Thyroid gland (tissue), 4 donors: ENCODE measurements at regions not wholly inside any gene's neighbourhood (a gene's known extent, or its start where the extent isn't known, plus 50 kb on each side); places are given as distances from the start of the nearest gene placed in this dataset.
"Not testable (repeated sequence)": the region's sequence is repeated elsewhere in the genome, so short reads cannot be mapped to it uniquely, and the experiment has no call there.

Experiments
- DNase-seq, 2 donors: peaks; one replicate each; pipeline ENCODE4 v3.0.0-alpha.2; 2019
- H3K27ac ChIP-seq, 3 donors: fragments of 200-600 bp; sonication (generic); 1 replicate in 2 of 3; 2 replicates in 1 of 3; pipeline ENCODE4 v1.5.1; 2016 to 2019; ENCODE audit warnings: mild to moderate bottlenecking in 1 of 3, moderate library complexity in 1 of 3
- H3K27me3 ChIP-seq: fragments of 200-600 bp; sonication (generic); one replicate; pipeline ENCODE4 v1.5.1; 2019
- H3K36me3 ChIP-seq, 2 donors: fragments of 200-600 bp; sonication (generic); one replicate each; pipeline ENCODE4 v1.5.1; 2016 to 2019
- H3K4me1 ChIP-seq, 2 donors: fragments of 200-600 bp; sonication (generic); one replicate each; pipeline ENCODE4 v1.5.1; 2017 to 2019
- H3K4me3 ChIP-seq, 3 donors: fragments of 200-600 bp; sonication (generic); replicated peaks in 1 of 3; 1 replicate in 2 of 3; 2 replicates in 1 of 3; pipeline ENCODE4 v1.5.1; 2016; ENCODE audit warnings: mild to moderate bottlenecking in 1 of 3
- H3K9me3 ChIP-seq: fragments of 200-600 bp; sonication (generic); one replicate; pipeline ENCODE4 v1.5.1; 2017
- CTCF ChIP-seq, 6 experiments: fragments of 200-600 bp in 3 of 6; fragments of 450-650 bp in 3 of 6; sonication (generic) in 3 of 6; IDR thresholded peaks; one replicate each; pipeline ENCODE4 v1.5.1; 2016 to 2019; ENCODE audit warnings: antibody characterized with exemption in 6 of 6, mild to moderate bottlenecking in 2 of 6, inconsistent platforms in 1 of 6, moderate library complexity in 1 of 6
- POLR2A ChIP-seq, 2 donors: fragments of 450-650 bp; IDR thresholded peaks; one replicate each; pipeline ENCODE4 v1.6.1; 2017; ENCODE audit warnings: antibody characterized with exemption in 2 of 2, mild to moderate bottlenecking in 2 of 2, moderate library complexity in 1 of 2
- WGBS, 2 donors: methylation state at CpG; one replicate each; pipeline ENCODE4 v1.1.5; 2017; 5-methylcytosine and 5-hydroxymethylcytosine counted together
- intact Hi-C: fragments of 100-400 bp; cut with DNase I; formaldehyde crosslinking; loops from one replicate; pipeline ENCODE4 v1.15.1; 2023

GRCh38 chr11:45390407-45390806 is 104.3 kb upstream of the SYT13 start:
- no peaks in the 10 kb centered on the region for H3K36me3 ChIP-seq
- H3K4me3 ChIP-seq = no peak overlapping the region
- intact Hi-C loops = no loop called here
- H3K4me1 ChIP-seq = no peaks in the 10 kb centered on the region
- no peak for DNase-seq
- no peak for TF ChIP-seq CTCF (IDR thresholded peaks at IDR 0.05)
- no peak for TF ChIP-seq POLR2A (IDR thresholded peaks at IDR 0.05)
- no peaks in the 10 kb centered on the region for H3K9me3 ChIP-seq
- WGBS, 2 donors = 87 to 92% methylated on average over 3 to 5 of the region's 5 CpGs
- H3K27ac ChIP-seq = no peak overlapping the region
- no peaks in the 10 kb centered on the region for H3K27me3 ChIP-seq

GRCh38 chr11:45388472-45388871 is 102.3 kb upstream of the SYT13 start:
- Histone ChIP-seq H3K36me3 (no peaks in the 10 kb centered on the region), H3K27me3 (no peaks in the 10 kb centered on the region), H3K9me3 (no peaks in the 10 kb centered on the region), H3K4me1 (no peaks in the 10 kb centered on the region), H3K27ac (no peak overlapping the region), H3K4me3 (no peak overlapping the region)
- no peak for TF ChIP-seq CTCF (IDR thresholded peaks at IDR 0.05)
- TF ChIP-seq POLR2A (IDR thresholded peaks at IDR 0.05) = no peak
- intact Hi-C loops = no loop called here
- no peak for DNase-seq
- WGBS, 2 donors = 67 to 91% methylated on average over 1 of the region's 1 CpG

GRCh38 chr11:45387885-45388284 is 101.7 kb upstream of the SYT13 start:
- intact Hi-C loops, H3K4me3 ChIP-seq, H3K36me3 ChIP-seq, DNase-seq, H3K4me1 ChIP-seq, H3K27me3 ChIP-seq, H3K9me3 ChIP-seq, H3K27ac ChIP-seq: not testable (repeated sequence)
- 86 to 97% methylated on average over 2 of the region's 2 CpGs for WGBS, 2 donors

GRCh38 chr11:45386972-45387371 is 100.8 kb upstream of the SYT13 start:
- 79 to 84% methylated on average over 3 of the region's 3 CpGs for WGBS, 2 donors
- intact Hi-C loops = no loop called here
- no peak overlapping the region for H3K4me3 ChIP-seq
- no peaks in the 10 kb centered on the region for H3K27me3 ChIP-seq
- H3K9me3 ChIP-seq = no peaks in the 10 kb centered on the region
- no peak for DNase-seq
- H3K27ac ChIP-seq = no peak overlapping the region
- H3K4me1 ChIP-seq = no peaks in the 10 kb centered on the region
- no peak for TF ChIP-seq POLR2A (IDR thresholded peaks at IDR 0.05)
- TF ChIP-seq CTCF (IDR thresholded peaks at IDR 0.05) = no peak
- no peaks in the 10 kb centered on the region for H3K36me3 ChIP-seq

GRCh38 chr11:45385844-45386243 is 99.7 kb upstream of the SYT13 start:
- no peaks in the 10 kb centered on the region for H3K4me1 ChIP-seq
- no peak for DNase-seq
- H3K36me3 ChIP-seq = no peaks in the 10 kb centered on the region
- H3K27ac ChIP-seq = no peak overlapping the region
- TF ChIP-seq POLR2A (IDR thresholded peaks at IDR 0.05) (no peak), CTCF (IDR thresholded peaks at IDR 0.05) (no peak)
- H3K9me3 ChIP-seq = no peaks in the 10 kb centered on the region
- 77 to 83% methylated on average over 5 of the region's 5 CpGs for WGBS, 2 donors
- no peak overlapping the region for H3K4me3 ChIP-seq
- no peaks in the 10 kb centered on the region for H3K27me3 ChIP-seq
- intact Hi-C loops = no loop called here

- no peaks in the 10 kb centered on the region for H3K4me1 ChIP-seq
- no peak for TF ChIP-seq POLR2A (IDR thresholded peaks at IDR 0.05)
- TF ChIP-seq CTCF (IDR thresholded peaks at IDR 0.05) = no peak
- H3K27me3 ChIP-seq = no peaks in the 10 kb centered on the region
- no peaks in the 10 kb centered on the region for H3K36me3 ChIP-seq
- WGBS, 2 donors = 89 to 92% methylated on average over 5 to 9 of the region's 9 CpGs
- no peak overlapping the region for H3K4me3 ChIP-seq
- H3K27ac ChIP-seq = no peak overlapping the region
- DNase-seq = no peak
- intact Hi-C loops = no loop called here
- H3K9me3 ChIP-seq = no peaks in the 10 kb centered on the region
Observed at GRCh38 chr11:45385423-45385822, 99.3 kb upstream of the SYT13 start.
